Astrocyte of the cerebellum (primary cell): ENCODE measurements at regions not wholly inside any gene's neighbourhood (a gene's known extent, or its start where the extent isn't known, plus 50 kb on each side); places are given as distances from the start of the nearest gene placed in this dataset.

Source experiments
- DNase-seq: peaks from one replicate; pipeline ENCODE4 v3.0.0-alpha.2; 2011; ENCODE audit warnings: low read depth
- H3K4me3 ChIP-seq: 2 replicates; pipeline ENCODE4 v1.5.1; 2011; ENCODE audit warnings: mild to moderate bottlenecking, low read depth, low read length, moderate library complexity
- in situ Hi-C: cut with HindIII; loops from 2 replicates; pipeline ENCODE4 v1.10.0; 2017; ENCODE audit warnings: low sequenced_read_pairs
- TF ChIP-seq, protein P1 (sequence below): IDR thresholded peaks from 2 replicates; pipeline ENCODE4 v1.5.1; 2012; ENCODE audit warnings: low read length, low read depth, moderate library complexity, mild to moderate bottlenecking; ENCODE audit errors: missing control alignments

DNA sequence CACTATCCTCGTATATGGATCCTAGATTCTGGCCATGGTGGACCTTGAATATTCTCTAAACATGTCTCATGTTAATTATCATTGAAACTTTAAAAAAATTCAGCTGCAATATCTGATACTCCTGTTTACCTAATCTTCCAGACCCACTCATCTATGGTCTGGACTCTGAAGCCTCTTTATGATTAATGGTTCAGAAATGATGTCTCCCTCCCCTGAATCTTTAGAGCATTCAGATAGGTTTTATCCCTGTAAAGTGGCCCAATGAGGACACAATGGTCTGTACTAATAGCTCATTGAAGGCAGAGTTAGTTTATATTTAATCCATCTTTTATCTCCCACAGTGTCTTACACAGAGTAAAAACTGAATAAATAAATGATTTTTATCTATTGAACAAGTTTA is 53.0 kb upstream of the DUSP10 start:
- in situ Hi-C loops, result no loop called here
- no peak for DNase-seq
- TF ChIP-seq, protein P1, sequence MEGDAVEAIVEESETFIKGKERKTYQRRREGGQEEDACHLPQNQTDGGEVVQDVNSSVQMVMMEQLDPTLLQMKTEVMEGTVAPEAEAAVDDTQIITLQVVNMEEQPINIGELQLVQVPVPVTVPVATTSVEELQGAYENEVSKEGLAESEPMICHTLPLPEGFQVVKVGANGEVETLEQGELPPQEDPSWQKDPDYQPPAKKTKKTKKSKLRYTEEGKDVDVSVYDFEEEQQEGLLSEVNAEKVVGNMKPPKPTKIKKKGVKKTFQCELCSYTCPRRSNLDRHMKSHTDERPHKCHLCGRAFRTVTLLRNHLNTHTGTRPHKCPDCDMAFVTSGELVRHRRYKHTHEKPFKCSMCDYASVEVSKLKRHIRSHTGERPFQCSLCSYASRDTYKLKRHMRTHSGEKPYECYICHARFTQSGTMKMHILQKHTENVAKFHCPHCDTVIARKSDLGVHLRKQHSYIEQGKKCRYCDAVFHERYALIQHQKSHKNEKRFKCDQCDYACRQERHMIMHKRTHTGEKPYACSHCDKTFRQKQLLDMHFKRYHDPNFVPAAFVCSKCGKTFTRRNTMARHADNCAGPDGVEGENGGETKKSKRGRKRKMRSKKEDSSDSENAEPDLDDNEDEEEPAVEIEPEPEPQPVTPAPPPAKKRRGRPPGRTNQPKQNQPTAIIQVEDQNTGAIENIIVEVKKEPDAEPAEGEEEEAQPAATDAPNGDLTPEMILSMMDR, result no peak
- no peak overlapping the region for H3K4me3 ChIP-seq

DNA sequence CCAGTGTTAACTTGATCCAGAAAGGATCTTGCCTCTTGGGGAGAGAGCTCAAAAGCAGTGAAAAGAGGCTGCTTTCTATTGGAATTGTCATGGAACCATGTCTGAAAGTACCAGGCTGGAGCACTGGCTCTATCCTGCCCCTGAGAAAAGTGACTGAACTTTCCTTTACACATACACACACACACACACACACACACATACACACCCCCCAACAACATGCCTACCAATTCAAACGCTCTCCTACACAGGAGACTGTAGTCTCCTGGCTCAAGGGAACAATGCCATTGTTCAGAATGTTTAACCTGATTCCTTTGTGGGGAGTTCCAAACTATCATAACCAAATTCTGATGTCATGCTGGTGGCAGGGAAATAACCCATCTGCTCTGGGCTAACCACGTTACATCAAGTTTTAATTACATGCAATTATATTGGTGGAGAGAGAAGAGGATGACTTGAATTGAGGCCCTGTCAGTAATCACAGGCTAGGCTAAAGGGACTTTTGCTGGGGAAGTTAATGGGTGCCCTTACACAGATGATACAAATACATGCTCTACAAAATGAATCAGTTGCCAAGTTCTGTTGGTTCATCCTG is 52.3 kb upstream of the DUSP10 start:
- TF ChIP-seq, protein P1, result no peak
- DNase-seq, result peak; percentile 15
- H3K4me3 ChIP-seq, result no peak overlapping the region
- in situ Hi-C loops, result no loop called here

DNA sequence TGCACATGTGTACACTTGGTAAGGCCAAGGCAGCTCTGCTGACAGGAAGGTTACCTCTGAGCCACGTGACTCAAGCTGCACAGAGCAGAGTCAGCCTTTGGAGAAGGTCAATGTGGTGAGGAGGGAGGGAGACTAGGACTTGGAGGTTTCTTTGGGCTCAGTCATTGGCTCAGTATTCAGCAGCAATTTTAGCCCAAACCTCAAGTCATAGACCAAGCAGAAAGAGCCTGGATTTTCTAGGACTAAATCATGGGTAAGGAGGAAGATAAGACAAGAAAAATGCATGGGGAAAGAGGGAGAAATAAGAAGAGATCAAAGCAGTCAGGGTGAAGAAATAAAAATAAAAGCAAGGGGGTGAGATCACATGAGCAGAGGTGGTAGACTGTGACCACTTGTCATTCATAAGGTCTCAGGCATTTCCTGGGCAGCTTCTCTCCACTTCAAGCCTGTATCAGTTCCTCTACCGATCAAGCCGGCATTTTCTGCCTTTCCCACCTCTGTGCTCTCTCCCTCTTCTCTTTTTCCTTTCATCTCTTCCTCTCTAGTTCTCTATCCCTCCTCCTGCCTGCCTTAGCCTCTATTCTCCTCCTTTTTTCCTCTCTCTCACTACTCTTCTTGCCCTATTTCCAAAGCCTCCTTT is 51.7 kb upstream of the DUSP10 start:
- no peak overlapping the region for H3K4me3 ChIP-seq
- no peak for DNase-seq
- TF ChIP-seq, protein P1, result no peak
- in situ Hi-C loops, result no loop called here

DNA sequence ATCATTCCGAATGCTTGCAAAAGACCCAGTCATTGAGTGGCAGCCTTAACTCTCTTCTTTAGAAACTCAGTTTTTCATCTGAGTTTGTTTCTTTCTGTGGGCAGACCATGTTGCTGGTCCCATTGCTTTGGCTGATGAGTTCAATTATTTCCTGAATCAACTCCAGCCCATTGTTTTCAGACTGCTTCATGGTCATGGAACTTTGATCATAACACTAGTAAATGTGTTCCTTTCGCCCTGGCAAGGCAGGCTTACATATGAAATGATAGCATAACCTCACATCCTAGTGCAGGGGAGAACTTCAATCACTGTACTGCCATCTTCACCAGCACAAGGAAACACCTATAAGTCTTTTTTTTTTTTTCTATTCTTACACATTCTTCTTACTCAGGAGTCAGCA is 50.0 kb upstream of the DUSP10 start:
- TF ChIP-seq, protein P1, result no peak
- no peak overlapping the region for H3K4me3 ChIP-seq
- in situ Hi-C loops, result no loop called here
- no peak for DNase-seq
